ENCODE measurements at regions not wholly inside any gene's neighbourhood (a gene's known extent, or its start where the extent isn't known, plus 50 kb on each side); places are given as distances from the start of the nearest gene placed in this dataset.

DNA sequence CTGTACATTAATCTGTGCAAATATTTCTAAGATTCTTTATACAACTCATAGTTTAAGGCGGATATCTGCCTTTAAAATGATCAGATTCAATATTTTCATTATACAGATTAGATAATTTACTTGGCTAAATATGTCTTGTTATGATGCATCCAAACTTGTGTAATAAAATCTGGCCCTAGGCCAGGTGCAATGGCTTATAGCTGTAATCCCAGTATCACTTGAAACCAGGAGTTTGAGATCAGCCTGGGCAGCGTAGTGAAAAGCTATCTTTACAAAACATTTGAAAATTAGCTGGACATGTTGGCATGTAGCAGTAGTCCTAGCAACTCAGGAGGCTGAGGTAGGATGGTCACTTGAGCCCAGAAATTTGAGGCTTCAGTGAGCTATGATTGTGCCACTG lies 2002.2 kb upstream of the ACO1 start:
- TF ChIP-seq, protein P1, sequence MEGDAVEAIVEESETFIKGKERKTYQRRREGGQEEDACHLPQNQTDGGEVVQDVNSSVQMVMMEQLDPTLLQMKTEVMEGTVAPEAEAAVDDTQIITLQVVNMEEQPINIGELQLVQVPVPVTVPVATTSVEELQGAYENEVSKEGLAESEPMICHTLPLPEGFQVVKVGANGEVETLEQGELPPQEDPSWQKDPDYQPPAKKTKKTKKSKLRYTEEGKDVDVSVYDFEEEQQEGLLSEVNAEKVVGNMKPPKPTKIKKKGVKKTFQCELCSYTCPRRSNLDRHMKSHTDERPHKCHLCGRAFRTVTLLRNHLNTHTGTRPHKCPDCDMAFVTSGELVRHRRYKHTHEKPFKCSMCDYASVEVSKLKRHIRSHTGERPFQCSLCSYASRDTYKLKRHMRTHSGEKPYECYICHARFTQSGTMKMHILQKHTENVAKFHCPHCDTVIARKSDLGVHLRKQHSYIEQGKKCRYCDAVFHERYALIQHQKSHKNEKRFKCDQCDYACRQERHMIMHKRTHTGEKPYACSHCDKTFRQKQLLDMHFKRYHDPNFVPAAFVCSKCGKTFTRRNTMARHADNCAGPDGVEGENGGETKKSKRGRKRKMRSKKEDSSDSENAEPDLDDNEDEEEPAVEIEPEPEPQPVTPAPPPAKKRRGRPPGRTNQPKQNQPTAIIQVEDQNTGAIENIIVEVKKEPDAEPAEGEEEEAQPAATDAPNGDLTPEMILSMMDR (conservative IDR thresholded peaks at IDR 0.05 in 1 of 2, IDR thresholded peaks at IDR 0.05 in 1 of 2; ENCODE audit: extremely low read depth in 1 of 2, insufficient read depth in 1 of 2, low read depth in 1 of 2, low read length in 2 of 2) = no peak
- TF ChIP-seq EZH2 (IDR thresholded peaks at IDR 0.05; ENCODE audit: borderline replicate concordance, low read length) = no peak

Data from mammary epithelial cell (primary cell).